ENCODE measurements at regions not wholly inside any gene's neighbourhood (a gene's known extent, or its start where the extent isn't known, plus 50 kb on each side); places are given as distances from the start of the nearest gene placed in this dataset.

DNA sequence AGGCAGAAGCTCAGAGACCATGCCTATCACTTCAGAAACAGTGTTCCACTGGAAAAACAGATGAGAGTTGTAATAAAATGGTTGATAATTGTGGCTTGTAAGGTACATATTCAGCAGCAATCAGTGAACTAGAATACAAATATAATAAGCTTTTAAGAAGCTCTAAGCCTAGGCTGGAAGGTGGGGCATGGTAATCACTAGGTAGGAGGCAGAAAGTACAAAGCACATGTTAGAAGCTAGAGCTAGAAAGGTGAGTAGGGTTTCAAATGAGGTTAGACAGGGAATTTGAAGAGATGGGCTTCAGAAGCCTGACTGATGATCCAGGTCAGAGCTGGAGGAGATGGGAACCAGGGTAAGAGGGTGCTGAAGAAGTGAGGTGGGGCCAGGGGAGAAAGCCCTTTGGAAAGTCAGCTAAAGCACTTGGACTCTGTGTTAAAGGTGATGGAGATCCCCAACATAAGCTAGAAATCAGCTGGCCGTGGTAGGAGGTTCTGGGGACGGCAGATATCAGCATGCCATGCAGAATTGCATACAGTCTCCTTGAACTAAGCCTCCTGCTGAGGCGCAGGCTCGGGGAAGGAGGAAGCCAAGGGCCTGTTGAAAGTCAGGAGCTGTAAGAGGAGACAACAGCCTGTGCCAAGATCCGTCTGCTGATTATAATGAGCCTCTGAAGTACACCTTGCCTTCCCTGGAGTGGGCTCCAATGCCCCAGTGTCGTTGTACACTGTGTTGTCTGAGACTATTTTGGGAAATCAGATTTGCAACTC lies 659.4 kb downstream of the BCL11B start:
- no peak for DNase-seq

DNA sequence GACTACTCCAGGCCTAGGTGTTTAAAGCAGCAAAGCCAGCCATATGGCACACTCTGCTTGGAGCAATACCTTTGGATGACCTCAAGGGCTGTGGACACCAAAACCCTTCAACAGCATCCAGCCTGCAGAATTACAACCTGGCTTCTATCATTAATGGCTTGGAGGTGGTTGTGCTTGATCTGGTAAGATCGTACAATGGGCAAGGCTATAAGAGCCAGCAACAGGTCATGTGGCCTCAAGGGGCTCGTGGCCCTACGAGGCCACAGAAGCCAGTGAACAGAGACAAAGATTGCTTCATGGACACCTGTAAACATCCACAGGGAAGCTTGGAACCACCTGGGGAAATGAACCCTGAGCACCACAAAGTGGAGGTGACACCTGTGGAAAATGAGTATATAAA lies 657.3 kb downstream of the BCL11B start:
- DNase-seq: no peak

DNA sequence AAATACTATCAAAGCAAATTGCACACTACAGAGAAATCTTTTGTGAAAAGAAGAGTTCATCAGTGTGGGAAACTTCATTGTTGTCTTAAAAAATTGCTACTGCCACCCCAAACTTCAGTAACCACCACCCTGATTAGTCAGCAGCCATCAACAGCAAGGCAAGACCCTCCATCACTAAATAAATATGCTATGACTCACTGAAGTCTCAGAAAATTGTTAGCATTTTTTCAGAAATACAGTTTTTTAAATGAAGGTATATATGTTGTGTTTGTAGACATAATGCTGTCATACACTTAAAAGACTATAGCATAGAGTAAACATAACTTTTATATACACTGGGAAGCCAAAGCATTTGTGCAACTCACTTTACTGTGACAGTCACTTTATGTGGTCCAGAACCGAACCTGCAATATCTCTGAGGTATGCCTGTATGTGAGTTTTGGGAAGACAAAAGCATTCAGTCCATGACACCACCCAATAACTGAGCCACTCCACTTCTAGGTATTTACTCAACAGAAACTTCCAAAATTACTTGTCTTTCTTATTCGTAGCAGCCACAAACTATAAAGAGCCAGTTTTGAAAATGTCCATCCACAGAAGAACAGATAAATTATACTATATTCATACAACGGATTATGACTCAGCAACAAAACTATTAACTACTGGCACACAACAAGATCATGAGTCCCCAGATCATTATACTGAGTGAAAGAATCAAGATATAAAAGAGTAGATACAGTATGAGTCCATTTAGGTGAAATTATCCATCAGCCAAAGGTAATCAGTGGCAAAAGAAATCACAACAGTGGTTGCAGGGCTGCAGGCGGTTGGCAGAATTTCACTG lies 649.6 kb downstream of the BCL11B start:
- no peak for DNase-seq

DNA sequence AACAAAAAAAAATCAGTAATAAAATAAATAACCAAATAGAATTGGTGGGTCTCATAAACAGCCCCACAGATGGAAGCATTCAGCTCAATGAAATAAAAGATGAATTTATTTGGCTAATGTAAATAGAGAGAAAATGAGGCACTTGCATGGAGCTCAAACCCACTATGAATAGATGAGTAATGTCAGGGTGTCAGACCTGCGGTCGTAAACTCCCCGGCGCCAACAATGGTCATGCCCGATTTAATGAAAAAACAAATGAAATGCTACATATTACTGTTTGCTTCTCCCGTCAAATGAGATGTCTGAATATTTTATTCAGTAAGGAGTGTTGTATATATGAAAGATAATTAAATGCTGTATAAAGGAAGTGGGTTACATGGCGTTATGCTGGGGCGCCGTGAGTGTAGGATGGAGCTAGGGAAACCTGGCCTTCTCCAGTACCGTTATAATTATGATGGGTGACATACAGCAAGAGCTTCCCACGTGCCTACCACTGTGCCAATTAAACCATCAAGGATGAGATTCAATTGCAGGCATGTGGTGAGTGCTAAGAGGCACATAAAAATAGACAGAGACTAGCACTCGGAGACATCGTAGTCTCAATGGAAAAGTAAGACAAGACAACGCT lies 648.1 kb downstream of the BCL11B start:
- no peak for DNase-seq

DNA sequence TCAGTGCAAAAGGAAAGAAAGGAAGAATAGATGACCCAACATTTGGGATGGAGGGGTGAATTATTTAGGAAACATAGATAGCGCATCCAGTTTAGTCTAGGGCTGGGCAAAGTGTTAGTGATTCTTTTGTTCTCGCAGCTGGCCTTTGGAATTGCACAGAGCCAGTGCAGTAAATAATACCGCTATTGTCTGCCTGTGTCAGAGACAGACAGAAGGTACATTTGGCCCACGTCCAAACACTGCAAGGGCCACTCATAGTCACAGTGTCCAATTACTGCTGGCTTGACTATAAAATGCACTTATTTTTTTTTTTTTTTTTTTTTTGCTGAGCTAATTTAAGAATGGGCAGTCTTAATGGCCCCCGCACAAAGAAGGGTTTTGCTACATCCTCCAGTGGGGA lies 638.6 kb downstream of the BCL11B start:
- DNase-seq: no peak

DNA sequence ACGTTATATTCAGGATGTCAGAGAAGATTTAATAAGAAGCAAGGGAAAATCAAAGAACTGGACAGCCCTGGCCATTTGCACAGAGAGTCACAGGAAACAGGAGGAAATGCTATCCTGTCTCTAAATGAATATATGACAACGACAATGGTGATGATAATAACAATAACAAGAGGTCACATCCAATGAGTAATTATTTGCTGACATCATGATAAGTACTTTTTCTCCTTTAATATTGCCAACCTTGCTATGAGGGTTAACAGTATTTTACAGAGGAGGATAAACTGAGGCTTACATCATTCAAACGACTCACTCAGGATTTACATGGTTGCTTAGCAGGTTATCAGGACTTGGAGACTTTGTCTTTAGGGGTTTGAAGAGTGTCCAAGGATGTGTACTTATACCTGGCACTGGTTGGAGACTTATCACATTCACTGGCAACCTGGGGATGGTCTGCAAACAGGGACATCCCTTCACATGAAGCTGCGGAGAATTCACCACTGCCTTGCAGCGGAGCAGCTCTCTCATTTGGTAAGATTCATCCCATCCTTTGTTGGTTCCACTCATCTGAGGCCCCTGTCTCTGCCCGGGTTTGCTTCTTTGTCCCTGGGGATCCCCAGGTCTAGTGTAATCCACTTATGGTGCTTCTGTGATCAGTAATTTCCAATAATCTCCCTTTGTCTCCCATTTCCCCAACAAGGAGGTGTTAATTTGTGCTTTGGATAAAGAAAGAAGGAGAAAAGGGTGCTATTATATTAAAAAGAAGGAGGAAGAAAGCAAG lies 637.8 kb downstream of the BCL11B start:
- DNase-seq: no peak

DNA sequence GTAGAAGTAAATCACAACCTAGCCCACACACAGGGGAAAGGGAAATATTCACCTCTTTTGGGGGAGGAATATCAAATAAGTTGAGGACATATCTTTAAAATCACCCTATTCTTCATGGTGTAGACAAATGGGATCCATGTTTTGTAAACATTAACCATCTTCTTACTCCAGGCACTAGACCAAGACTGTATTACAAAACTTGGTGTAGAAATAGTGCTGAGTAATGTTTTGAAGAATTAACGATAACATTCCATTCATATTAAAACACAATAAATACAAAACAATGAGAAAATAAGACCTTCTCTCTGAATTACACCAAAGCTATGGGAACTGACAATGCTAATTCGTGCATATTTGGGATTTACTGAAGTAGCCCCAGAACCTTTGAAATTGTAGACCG lies 633.6 kb downstream of the BCL11B start:
- DNase-seq: no peak

DNA sequence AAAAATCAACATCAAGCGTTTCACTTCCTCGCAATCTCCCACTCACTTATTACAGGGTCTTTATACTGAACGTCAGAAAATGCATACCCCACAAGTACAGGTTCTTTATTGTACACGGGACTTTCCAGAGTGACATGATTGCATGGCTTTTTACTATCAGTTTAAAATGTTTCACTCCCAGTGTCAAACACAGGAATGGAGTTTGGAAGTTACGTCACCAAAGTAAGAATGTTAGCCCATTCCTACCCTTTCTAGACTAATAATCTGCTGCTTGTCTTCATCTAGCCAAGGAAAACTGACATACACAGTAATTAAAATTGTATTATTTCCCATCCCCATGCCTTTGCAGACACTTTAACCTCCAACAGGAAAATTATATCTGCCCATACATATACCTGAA lies 624.2 kb downstream of the BCL11B start:
- no peak for DNase-seq

DNA sequence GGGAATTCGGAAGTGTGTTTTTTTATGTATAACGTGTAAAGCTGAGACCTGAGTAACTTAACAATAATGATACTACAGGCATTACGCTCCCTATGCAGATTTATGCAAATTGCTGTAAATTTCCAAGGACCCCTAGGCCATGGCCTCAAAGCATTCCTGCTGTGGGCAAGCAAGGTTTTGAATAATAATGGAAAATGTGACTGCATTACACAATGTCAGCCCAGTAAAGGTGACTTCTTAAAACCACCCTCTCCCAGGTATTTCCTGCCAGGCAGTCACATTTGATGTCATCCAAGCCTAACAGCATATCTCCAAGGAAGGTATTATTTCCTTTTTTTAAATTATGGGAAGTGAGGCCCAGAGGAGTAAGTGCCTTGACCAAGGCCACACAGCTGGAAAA lies 621.0 kb downstream of the BCL11B start:
- DNase-seq: no peak

DNA sequence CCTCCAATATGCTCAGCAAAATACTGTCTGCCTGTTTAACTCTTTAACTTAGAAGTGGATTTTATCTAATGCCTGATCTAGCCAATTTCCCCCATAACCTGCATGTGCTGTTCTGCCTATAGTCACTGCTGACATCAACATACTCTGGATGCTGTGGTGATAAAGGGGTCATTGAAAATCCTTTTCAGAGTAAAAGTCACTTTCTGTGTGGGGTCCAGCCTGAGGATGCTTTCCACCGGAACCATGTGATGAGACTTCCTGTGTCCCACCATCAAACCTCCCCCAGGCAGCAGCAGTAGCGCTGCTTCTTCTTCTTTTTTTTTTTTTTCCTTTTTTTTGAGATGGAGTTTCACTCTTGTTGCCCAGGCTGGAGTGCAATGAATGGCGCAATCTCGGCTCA lies 607.0 kb downstream of the BCL11B start:
- no peak for DNase-seq

DNA sequence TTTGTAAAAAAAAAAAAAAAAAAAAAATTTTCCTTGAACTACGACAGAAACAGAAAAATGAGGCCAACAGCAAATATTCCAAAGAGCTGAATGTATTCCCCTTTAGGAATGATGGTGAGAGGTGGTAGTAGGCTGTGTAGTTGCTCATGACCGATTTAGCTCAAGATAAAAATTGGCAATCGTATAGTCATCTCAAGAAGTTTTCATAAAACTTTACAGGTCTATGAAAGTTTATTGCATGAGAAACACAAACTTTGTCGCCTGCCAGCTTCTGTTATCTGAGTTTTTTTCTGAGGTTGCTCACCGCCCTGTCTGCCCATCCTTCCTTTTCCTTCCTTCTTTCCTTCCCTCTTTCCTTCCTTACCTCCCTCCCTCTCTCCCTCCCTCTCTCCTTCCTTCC lies 605.5 kb downstream of the BCL11B start:
- DNase-seq: no peak

DNA sequence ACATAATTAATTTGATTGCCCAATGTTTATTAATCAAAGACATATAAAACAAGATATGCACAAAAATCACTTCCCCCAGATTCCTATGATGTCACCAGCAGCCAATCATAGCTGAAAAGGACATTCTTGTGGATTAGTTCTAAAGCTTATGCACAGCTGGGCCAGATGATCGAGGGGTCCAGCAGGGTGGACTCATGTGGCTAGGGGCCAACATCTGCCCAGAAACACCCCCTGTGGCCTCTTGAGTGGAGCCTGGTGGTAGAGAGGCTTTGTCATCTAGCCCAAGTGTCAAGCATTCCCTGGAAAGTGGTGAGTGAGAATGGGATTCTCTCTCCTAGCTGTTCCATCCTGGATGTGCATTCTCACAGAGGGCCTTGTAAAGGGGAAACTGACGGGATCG lies 590.0 kb downstream of the BCL11B start:
- DNase-seq: no peak

DNA sequence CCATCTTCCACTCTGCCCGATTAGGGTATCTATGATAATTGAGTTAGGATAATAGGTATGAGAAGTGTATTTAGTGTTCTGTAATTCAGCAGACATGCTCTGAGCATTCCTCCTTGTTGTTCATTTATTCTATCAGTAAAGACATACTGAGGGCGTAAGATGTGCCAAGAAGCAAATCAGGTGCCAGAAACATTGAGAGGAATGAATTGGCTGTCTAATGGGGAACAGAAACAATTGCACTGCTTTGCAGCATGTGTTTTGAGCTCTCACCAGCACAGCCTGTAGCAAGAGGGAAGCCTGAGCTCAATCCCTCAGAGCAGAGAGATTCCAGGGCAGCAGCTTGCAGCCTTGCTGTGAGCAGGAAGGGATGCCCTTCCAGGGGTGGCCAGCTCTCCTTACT lies 589.3 kb downstream of the BCL11B start:
- DNase-seq: no peak

DNA sequence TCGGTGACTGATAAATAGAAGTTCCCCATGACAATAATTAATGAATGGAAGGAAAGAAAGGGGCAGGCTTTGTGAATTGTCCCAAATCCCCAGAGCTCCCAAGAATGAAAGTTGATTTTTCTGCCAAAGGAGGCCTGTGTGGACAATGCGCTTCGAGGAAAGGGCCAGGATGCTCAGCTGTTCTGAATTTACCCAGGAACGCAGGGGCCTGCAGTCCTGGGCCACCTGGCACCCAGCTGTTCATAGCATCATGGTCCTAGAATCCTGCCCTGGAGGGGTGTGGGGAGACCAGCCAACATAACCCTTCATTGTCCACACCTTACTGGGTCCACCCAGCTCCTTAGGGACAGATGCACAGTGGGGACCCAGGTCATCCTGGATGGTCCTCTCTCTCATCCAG lies 587.5 kb downstream of the BCL11B start:
- DNase-seq: no peak

DNA sequence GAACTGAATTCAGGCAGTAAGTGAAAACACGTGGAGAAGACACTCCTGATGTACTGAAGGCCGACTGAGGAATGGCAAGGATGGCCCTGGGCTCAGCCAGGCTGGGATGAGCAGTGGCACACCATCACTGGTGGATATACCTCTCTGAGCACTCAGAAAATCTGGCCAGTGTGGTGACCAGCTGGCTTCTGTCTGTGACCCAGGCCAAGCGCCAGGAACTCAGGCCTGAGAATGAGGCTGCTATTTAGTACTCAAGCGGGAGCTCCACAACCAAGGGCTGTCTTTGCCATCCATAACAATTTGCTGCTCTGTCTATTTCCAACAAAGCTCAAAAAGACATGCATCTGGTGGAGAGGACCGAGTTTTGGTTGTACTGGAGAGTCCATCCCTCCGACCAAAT lies 586.3 kb downstream of the BCL11B start:
- no peak for DNase-seq

DNA sequence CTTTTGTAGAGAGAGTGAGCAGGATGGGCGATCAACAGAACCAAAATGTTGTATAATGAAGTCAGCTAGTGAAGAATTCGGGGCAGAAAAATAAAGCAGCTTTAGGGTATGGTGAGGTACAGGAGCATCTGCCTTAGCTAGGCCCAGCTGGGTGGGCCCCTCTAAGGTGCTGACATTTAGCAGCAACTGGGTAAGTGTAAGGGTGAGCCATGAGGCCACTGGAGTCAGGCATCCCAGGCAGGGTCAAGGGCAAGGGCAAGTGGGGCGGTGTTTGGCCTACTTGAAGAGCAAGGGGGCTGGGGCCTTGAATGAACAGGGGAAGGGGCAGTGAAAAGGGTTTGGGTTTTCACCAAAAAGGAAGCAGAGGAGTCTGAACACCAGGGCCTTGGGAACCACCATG lies 583.6 kb downstream of the BCL11B start:
- DNase-seq: no peak

DNA sequence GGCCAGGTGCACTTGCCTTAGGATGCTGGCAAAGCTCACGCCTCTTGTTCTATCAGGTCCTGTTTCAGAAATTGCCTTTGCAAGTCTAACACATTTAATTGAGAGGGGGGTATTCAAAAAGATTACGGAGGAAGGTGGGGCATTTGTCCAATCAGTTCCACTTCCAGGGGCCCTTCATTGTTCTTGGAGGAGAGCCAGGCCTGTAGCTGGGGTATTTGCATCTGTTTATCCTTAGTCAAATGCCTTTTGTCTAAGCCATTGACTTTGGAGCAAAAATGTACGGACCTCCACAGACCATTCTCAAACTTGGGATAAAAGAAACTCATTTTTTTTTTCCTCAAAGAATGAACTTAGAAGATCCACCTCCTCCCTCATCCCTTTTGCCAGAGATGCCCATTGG lies 582.0 kb downstream of the BCL11B start:
- DNase-seq: no peak

DNA sequence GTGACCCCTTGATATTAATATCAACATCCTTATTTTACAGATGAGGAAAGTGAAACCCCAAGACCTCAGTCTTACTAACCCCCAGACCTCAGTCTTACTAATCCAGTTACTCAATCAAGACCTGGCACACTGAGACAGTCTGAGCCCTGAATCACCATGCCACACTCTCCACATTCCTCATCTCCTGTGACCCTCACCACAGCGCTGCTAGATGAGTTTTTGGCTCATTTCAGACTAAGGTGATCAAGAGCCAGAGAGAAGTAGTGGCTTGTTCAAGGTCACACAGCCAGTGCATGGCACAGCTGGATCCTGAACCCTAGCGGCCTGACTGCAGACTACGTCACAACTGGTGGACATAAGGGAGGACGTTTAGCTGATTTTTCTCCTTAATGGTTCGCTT lies 579.2 kb downstream of the BCL11B start:
- DNase-seq: no peak

DNA sequence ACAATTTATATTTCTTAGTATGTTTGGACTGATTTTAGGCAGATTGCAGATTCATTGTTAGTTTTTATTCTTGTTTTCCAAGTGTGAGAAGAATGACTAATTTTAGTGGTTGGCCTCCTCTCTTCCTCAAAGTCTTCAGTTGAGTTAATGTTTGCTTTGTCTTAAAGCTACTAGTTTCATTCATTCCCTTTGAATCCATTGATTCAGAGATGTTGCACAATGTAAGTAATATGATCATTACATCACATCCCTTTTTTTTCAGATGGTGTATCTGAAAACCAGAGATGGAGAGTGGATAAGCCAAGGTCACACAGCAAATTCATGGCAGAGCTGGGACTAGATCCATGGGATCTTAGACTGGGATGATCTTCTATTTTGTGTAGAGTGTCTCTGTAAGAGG lies 577.5 kb downstream of the BCL11B start:
- DNase-seq: no peak

DNA sequence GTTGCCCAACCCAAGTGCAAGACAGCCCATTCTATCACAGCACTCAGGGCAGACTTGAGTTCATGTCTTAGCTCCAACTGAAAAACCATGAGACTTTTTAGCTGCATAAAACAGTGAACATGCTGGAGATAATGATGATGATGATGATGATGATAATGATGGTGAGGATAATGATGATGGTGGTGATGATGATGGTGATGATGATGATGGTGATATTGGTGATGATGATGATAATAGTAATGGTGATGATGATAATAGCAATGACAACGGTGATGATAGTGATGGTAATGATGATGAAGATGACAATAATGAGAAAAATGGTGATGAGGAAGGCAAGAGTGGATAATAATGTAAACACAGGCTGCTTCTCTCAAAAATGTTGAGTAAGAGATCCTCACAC lies 576.2 kb downstream of the BCL11B start:
- no peak for DNase-seq

DNA sequence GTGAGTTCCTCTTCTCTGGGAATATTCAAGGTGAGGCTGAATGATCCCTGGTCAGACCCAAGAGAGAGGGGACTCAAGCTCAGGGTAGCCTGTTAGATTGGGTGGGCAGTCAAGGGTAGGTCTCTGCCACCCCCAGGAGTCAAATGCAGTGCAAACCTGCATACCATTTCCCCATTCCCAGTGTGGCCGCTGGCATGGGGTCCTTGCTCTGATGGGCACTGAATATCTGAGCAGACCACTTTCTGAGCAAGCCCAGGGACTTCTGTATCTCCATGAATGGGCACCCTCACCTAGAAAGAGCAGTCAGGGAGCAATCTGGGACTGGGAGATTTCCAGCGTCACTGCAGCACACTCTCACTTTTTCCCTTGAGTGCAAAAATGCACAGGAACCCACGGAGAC lies 573.7 kb downstream of the BCL11B start:
- DNase-seq: no peak

DNA sequence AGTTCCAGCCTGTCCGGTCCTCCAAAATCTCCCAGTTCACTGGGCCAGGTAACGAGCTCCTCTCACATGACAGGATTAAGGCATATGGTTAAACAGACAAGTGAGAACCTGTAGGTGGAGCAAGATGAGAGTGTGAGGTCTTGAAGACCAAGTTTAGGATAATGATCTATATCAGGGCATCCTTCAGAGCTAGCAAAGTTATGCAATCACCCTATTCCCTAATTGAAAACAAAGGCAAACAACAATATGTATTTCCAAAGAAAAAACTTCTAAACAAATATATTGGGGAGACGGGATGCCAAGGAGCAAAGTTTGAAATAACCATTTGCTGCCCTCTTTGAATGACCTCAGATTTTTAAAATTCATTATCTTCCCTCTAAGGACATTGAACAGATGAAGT lies 571.2 kb downstream of the BCL11B start:
- DNase-seq: no peak

DNA sequence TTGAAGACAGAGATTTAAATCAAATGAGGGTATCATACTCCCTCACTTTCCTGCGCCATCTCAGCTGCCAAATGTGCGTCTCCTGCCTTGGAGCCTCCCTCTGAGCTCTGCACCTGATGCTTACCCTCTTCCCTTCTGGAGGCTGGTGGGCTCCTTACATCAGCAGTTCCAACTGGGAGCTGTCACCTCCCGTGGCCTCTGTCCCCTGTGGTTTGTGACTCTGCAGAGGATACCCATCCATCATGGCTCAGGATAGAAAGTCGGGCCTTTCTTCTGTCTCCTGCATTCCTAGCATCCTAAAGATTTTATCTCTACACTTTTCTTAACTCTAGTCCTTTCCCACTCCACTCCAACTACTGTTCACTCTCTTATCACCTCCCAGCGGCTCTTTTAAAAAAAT lies 570.6 kb downstream of the BCL11B start:
- DNase-seq: no peak
